ENCODE measurements at regions not wholly inside any gene's neighbourhood (a gene's known extent, or its start where the extent isn't known, plus 50 kb on each side); places are given as distances from the start of the nearest gene placed in this dataset.
A peak's percentile ranks its signal among the peaks of the same experiment; 100 is the strongest.
"Not testable (repeated sequence)": the region's sequence is repeated elsewhere in the genome, so short reads cannot be mapped to it uniquely, and the experiment has no call there.

DNA sequence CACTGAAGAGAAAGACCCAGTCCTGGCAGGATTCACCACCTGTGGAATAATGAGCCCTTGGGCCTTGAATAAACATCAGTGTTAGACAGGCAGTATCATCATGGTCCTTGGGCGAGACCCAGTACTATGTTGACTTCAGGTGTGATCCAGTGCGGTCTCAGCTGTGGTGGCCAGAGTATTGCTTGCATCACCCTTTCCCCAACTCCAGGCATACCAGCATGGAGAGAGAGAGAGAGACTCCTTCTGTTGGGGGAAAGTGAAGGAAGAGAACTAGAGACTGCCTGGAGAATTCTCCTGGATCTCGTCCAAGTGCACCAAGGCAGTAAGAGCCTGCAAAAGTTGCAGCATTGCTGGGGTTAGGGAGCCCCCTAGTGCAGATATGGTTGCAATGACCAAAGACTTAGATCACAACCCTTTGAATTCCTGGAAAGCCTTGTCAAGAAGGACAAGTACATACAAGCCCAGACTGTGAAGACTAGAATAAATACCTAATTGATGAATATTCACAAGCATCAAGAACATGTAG, 61.1 kb upstream of the VAMP7 start:
- intact Hi-C loops (cut with DNase I; ENCODE audit: low total_unique reads) = no loop called here
- no peak overlapping the region for H3K4me3 ChIP-seq (ENCODE audit: low read depth, poor library complexity, severe bottlenecking)
- 52 to 66% methylated on average over 3 of the region's 3 CpGs for WGBS, 2 donors
- TF ChIP-seq POLR2A (IDR thresholded peaks at IDR 0.05) = no peak
- TF ChIP-seq, protein P1, sequence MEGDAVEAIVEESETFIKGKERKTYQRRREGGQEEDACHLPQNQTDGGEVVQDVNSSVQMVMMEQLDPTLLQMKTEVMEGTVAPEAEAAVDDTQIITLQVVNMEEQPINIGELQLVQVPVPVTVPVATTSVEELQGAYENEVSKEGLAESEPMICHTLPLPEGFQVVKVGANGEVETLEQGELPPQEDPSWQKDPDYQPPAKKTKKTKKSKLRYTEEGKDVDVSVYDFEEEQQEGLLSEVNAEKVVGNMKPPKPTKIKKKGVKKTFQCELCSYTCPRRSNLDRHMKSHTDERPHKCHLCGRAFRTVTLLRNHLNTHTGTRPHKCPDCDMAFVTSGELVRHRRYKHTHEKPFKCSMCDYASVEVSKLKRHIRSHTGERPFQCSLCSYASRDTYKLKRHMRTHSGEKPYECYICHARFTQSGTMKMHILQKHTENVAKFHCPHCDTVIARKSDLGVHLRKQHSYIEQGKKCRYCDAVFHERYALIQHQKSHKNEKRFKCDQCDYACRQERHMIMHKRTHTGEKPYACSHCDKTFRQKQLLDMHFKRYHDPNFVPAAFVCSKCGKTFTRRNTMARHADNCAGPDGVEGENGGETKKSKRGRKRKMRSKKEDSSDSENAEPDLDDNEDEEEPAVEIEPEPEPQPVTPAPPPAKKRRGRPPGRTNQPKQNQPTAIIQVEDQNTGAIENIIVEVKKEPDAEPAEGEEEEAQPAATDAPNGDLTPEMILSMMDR (IDR thresholded peaks at IDR 0.05) = no peak
- DNase-seq (ENCODE audit: low spot score in 2 of 2) = peak in 1 of 2 donors; percentile 25

DNA sequence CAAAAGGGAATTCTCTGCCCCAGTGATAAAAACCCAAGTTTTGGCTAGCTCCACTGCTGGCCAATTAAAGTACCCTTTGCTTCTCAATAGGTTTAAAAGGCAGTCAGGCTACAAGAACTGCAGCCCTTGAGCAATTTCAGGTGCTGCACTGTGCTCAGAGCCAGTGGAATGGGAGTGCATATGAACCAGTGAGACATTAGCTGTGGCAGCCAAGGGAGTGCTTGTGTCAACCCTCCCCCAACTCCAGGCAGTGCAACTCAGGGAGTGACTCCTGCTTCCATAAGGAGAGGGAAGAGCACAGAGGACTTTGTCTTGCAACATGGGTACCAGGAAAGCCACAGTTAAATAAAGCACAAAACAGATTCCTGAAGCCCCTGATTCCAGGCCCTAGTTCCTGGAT, 61.6 kb upstream of the VAMP7 start:
- TF ChIP-seq, protein P1 (IDR thresholded peaks at IDR 0.05) = no peak
- no peak for TF ChIP-seq POLR2A (IDR thresholded peaks at IDR 0.05)
- no peak overlapping the region for H3K4me3 ChIP-seq (ENCODE audit: low read depth, poor library complexity, severe bottlenecking)
- no peak for DNase-seq (ENCODE audit: low spot score in 2 of 2)
- intact Hi-C loops (cut with DNase I; ENCODE audit: low total_unique reads) = no loop called here

DNA sequence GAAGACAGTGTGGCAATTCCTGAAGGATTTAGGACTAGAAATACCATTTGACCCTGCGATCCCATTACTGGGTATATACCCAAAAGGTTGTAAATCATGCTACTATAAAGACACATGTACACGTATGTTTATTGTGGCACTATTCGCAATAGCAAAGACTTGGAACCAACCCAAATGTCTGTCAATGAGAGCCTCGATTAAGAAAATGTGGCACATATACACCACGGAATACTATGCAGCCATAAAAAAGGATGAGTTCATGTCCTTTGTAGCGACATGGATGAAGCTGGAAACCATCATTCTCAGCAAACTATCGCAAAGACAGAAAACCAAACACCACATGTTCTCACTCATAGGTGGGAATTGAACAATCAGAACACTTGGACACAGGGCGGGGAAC, 66.8 kb upstream of the VAMP7 start:
- H3K4me3 ChIP-seq (ENCODE audit: low read depth, poor library complexity, severe bottlenecking); intact Hi-C loops (cut with DNase I; ENCODE audit: low total_unique reads); DNase-seq (ENCODE audit: low spot score in 2 of 2): not testable (repeated sequence)
- WGBS, 2 donors = 85 to 92% methylated on average over 8 of the region's 8 CpGs

DNA sequence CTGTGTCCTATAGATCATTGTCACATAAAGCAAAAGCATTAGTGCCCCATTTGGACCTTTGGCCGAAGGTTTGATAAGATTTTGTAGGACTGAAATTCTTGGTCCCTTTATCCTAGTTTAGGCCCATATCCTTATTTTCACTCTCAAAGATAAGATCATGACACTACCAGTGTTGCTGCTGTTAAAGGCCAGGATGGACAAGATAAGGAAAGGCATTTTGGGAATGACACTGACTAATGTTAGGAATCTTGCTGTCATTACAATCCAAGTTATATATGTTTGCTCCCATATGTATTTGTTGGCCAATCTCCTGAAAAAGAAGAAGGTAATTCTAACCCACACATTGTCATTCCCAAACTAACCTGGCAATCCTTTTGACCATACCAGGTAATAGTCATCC, 101.3 kb upstream of the VAMP7 start:
- no peak for DNase-seq (ENCODE audit: low spot score in 2 of 2)

DNA sequence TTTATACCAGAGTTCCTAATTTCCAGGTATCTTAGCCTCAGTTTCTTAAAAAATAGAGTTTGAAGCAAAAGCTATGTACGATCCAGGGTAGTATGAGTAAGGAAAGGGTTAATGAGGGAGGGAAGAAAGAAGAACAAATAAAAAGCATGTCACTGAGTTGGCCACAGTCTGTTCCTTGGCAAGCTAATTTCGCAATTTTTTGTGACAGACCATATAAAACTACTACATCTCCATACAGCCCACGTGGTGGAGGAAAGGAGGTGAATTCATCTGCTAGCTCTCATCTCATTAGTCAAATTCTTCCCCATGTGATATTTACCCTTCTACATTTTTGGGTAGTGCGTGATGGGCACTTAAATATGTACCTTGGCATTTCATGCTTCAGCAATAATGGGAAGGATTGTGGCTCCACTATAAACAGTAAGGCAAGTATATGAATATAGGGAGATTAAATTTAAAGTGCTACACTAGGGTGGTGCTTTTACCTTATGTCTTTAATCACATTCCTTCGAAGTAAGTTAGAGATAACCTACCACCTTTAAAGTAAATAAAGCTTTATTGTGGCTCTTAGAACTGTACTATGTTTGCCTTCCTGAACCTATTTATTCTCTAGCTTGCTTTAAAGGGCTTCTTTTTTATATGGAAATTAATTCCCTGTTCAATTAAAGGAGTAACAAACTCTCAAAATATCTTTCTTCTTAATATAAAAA, 102.1 kb upstream of the VAMP7 start:
- WGBS, 2 donors = 45 to 60% methylated on average over 5 of the region's 5 CpGs
- no peak for TF ChIP-seq POLR2A (IDR thresholded peaks at IDR 0.05)
- TF ChIP-seq, protein P1 (IDR thresholded peaks at IDR 0.05) = no peak
- no peak for DNase-seq (ENCODE audit: low spot score in 2 of 2)
- intact Hi-C loops (cut with DNase I; ENCODE audit: low total_unique reads) = no loop called here
- H3K4me3 ChIP-seq (ENCODE audit: low read depth, poor library complexity, severe bottlenecking) = no peak overlapping the region

More for the DNA sequence above, 101.3 kb upstream of the VAMP7 start:
- H3K4me3 ChIP-seq (ENCODE audit: low read depth, poor library complexity, severe bottlenecking) = no peak overlapping the region
- TF ChIP-seq POLR2A (IDR thresholded peaks at IDR 0.05) = no peak
- TF ChIP-seq, protein P1 (IDR thresholded peaks at IDR 0.05) = no peak
- intact Hi-C loops (cut with DNase I; ENCODE audit: low total_unique reads) = no loop called here
- 80 to 89% methylated on average over 1 of the region's 1 CpG for WGBS, 2 donors

DNA sequence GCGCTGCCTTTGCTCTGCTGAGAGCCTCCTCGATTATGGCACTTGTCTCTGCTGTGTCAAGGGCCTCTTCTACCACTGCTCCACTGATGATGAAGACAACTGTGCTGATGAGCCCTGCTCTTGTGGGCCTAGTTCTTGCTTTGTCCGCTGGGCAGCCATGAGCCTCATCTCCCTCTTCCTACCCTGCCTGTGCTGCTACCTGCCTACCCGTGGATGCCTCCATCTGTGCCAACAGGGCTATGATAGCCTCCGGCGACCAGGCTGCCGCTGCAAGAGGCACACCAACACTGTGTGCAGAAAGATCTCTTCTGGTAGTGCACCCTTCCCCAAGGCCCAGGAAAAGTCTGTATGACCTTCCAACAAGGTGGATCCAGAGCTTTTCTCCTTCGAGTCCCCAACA, 106.8 kb upstream of the VAMP7 start:
- no peak for TF ChIP-seq POLR2A (IDR thresholded peaks at IDR 0.05)
- TF ChIP-seq, protein P1 (IDR thresholded peaks at IDR 0.05) = no peak
- 78 to 82% methylated on average over 7 to 8 of the region's 8 CpGs for whole genome bisulfite sequencing, 2 donors
- H3K4me3 ChIP-seq (ENCODE audit: low read depth, poor library complexity, severe bottlenecking) = no peak overlapping the region
- DNase-seq (ENCODE audit: low spot score in 2 of 2) = no peak
- intact Hi-C loops (cut with DNase I; ENCODE audit: low total_unique reads) = no loop called here
